HepG2 (cell line): ENCODE measurements at regions not wholly inside any gene's neighbourhood (a gene's known extent, or its start where the extent isn't known, plus 50 kb on each side); places are given as distances from the start of the nearest gene placed in this dataset.

Source experiments
- ATAC-seq: fragments of 200-7000 bp; cut with Tn5 transposase; 3 replicates; pipeline ENCODE4 v1.9.1; 2020; ENCODE audit warnings: mild to moderate bottlenecking, moderate library complexity
- BruUV-seq: library from RNA; stranded (reverse); fragments of 400-500 nt; replicated peaks from 2 replicates; lab custom pipeline; 2021; lab: Mats Ljungman, UMichigan
- CTCF ChIA-PET: fragments of 300-600 bp; formaldehyde crosslinking; extraction: SDS; loops from one replicate; lab custom pipeline; 2021; ENCODE audit warnings: low total read pairs, inconsistent platforms, low intra/inter-chr PET ratio; lab: Yijun Ruan, JAX
- POLR2A ChIA-PET: fragments of 350-600 bp; sonication (Branson Sonifier 250); formaldehyde crosslinking; loops from one replicate; lab custom pipeline; 2020; ENCODE audit warnings: antibody characterized with exemption, inconsistent platforms; lab: Yijun Ruan, JAX
- DNase-seq: peaks from one replicate; pipeline ENCODE4 v3.0.0-alpha.2; 2015; ENCODE audit warnings: low spot score
- FAIRE-seq: peaks from 3 replicates; lab custom pipeline; 2011; peaks lifted over from hg19 to GRCh38; lab: Jason Lieb, UNC
- H2AFZ ChIP-seq: one replicate; pipeline ENCODE4 v1.6.1; 2011; ENCODE audit warnings: low read length, inconsistent platforms
- H3K27ac ChIP-seq: fragments of 300-600 bp; 3 replicates; pipeline ENCODE4 v1.8.0; 2011; ENCODE audit warnings: mixed run types, mild to moderate bottlenecking, mixed read lengths, low read length, inconsistent platforms; ENCODE audit not compliant: insufficient read depth; ENCODE audit errors: extremely low read length
- H3K27me3 ChIP-seq, 2 experiments: fragments of 200-600 bp in 1 of 2; 2 replicates in 1 of 2; 3 replicates in 1 of 2; pipeline versions ENCODE4 v1.6.0 to v1.8.0; 2011; ENCODE audit warnings: low read length in 2 of 2, mild to moderate bottlenecking in 2 of 2, moderate library complexity in 2 of 2, inconsistent platforms in 1 of 2; ENCODE audit not compliant: insufficient read depth in 2 of 2, control insufficient read depth in 1 of 2
- H3K36me3 ChIP-seq, 2 experiments: fragments of 200-600 bp in 1 of 2; replicated peaks in 1 of 2; 2 replicates in 1 of 2; 3 replicates in 1 of 2; pipeline versions ENCODE4 v1.5.1 to v1.8.0; 2011; ENCODE audit warnings: low read length in 2 of 2, inconsistent platforms in 1 of 2; ENCODE audit not compliant: insufficient read depth in 2 of 2, control insufficient read depth in 1 of 2
- H3K4me1 ChIP-seq: 2 replicates; pipeline ENCODE4 v1.5.1; 2012; ENCODE audit warnings: low read length, inconsistent platforms; ENCODE audit not compliant: insufficient read depth
- H3K4me2 ChIP-seq: 2 replicates; pipeline ENCODE4 v1.6.0; 2011; ENCODE audit warnings: low read depth, low read length, inconsistent platforms
- H3K4me3 ChIP-seq, 3 experiments: fragments of 200-600 bp in 1 of 3; sonication (generic), shearing (Covaris generic) in 1 of 3; replicated peaks in 1 of 3; 2 replicates each; pipeline ENCODE4 v1.5.1; 2011 to 2016; ENCODE audit warnings: low read length in 3 of 3, inconsistent platforms in 2 of 3, low read depth in 2 of 3, mild to moderate bottlenecking in 2 of 3, control low read depth in 1 of 3, mixed read lengths in 1 of 3; ENCODE audit not compliant: insufficient read depth in 1 of 3
- H3K79me2 ChIP-seq: one replicate; pipeline ENCODE4 v1.6.1; 2011; ENCODE audit warnings: low read length, inconsistent platforms; ENCODE audit not compliant: insufficient read depth
- H3K9ac ChIP-seq: 2 replicates; pipeline ENCODE4 v1.6.0; 2011; ENCODE audit warnings: mild to moderate bottlenecking, low read depth, low read length, inconsistent platforms; ENCODE audit not compliant: insufficient read depth
- H3K9me3 ChIP-seq: 2 replicates; pipeline ENCODE4 v1.5.1; 2012; ENCODE audit warnings: mild to moderate bottlenecking, low read length
- H4K20me1 ChIP-seq: 2 replicates; pipeline ENCODE4 v1.6.0; 2011; ENCODE audit warnings: inconsistent platforms, mild to moderate bottlenecking, low read length, moderate library complexity; ENCODE audit not compliant: insufficient read depth
- ATF3 ChIP-seq: sonication (generic); formaldehyde crosslinking; IDR thresholded peaks from 2 replicates; pipeline ENCODE4 v1.4.0; 2020; ENCODE audit warnings: missing genetic modification reagents
- GATAD1 ChIP-seq: IDR thresholded peaks from 2 replicates; pipeline ENCODE4 v1.6.1; 2016; ENCODE audit warnings: missing genetic modification reagents, missing compliant biosample characterization
- GPN1 ChIP-seq: sonication (generic); formaldehyde crosslinking; IDR thresholded peaks from 2 replicates; pipeline ENCODE4 v1.5.1; 2020; ENCODE audit warnings: missing genetic modification reagents, borderline replicate concordance
- IRX3 ChIP-seq: sonication (generic); formaldehyde crosslinking; IDR thresholded peaks from 2 replicates; pipeline ENCODE4 v1.8.1; 2023; ENCODE audit warnings: mild to moderate bottlenecking, low read depth, missing genetic modification reagents, borderline replicate concordance
- PBX3 ChIP-seq: sonication (generic); formaldehyde crosslinking; IDR thresholded peaks from 2 replicates; pipeline ENCODE4 v1.8.1; 2023; ENCODE audit warnings: missing genetic modification reagents, inconsistent platforms, borderline replicate concordance
- RAD21 ChIP-seq: fragments of 450-650 bp; formaldehyde crosslinking; IDR thresholded peaks from 2 replicates; pipeline ENCODE4 v1.5.0; 2020; ENCODE audit warnings: mild to moderate bottlenecking
- REL ChIP-seq: sonication (generic); formaldehyde crosslinking; conservative IDR thresholded peaks from 2 replicates; pipeline ENCODE4 v1.8.0; 2022; ENCODE audit warnings: mild to moderate bottlenecking, missing genetic modification reagents, moderate library complexity
- SNAI1 ChIP-seq: sonication (generic); formaldehyde crosslinking; IDR thresholded peaks from 2 replicates; pipeline ENCODE4 v1.5.0; 2020; ENCODE audit warnings: mild to moderate bottlenecking, missing genetic modification reagents, borderline replicate concordance
- SP1 ChIP-seq, 2 experiments: fragments of 450-650 bp in 1 of 2; sonication (generic) in 1 of 2; formaldehyde crosslinking in 1 of 2; IDR thresholded peaks; 2 replicates each; pipeline versions ENCODE4 v1.4.0 to v1.6.1; 2016 to 2020; ENCODE audit warnings: missing genetic modification reagents in 1 of 2
- TBX3 ChIP-seq: fragments of 450-650 bp; IDR thresholded peaks from 2 replicates; pipeline ENCODE4 v1.6.1; 2017; ENCODE audit warnings: antibody characterized with exemption, mild to moderate bottlenecking, inconsistent platforms, borderline replicate concordance
- THAP8 ChIP-seq: sonication (generic); formaldehyde crosslinking; IDR thresholded peaks from 2 replicates; pipeline ENCODE4 v1.5.1; 2020; ENCODE audit warnings: missing genetic modification reagents, mild to moderate bottlenecking, borderline replicate concordance
- ZBTB43 ChIP-seq: sonication (generic); formaldehyde crosslinking; conservative IDR thresholded peaks from 2 replicates; pipeline ENCODE4 v1.4.0; 2020; ENCODE audit warnings: missing genetic modification reagents
- ZFP36 ChIP-seq: fragments of 150-350 bp; IDR thresholded peaks from 2 replicates; pipeline ENCODE4 v1.6.1; 2018; ENCODE audit warnings: borderline replicate concordance, low read length, low read depth; ENCODE audit not compliant: partially characterized antibody
- ZNF225 ChIP-seq: sonication (generic); formaldehyde crosslinking; IDR thresholded peaks from 2 replicates; pipeline ENCODE4 v1.4.0; 2020; ENCODE audit warnings: mild to moderate bottlenecking, missing genetic modification reagents
- ZNF567 ChIP-seq: sonication (generic); formaldehyde crosslinking; IDR thresholded peaks from 2 replicates; pipeline ENCODE4 v1.8.1; 2023; ENCODE audit warnings: mild to moderate bottlenecking, missing genetic modification reagents, borderline replicate concordance
- WGBS: methylation state at CpG from one replicate; pipeline ENCODE4 v1.1.6; 2017; ENCODE audit warnings: low lambda C conversion rate; 5-methylcytosine and 5-hydroxymethylcytosine counted together
- in situ Hi-C: cut with HindIII; loops from 2 replicates; pipeline ENCODE4 v1.10.0; 2017; ENCODE audit warnings: low pct_unique_long_range_greater_than_20kb; ENCODE audit not compliant: extremely low pct_ligation_motif_present
- intact Hi-C: fragments of 100-400 bp; cut with micrococcal nuclease; formaldehyde crosslinking; loops from one replicate; pipeline ENCODE4 v1.10.0; 2022; ENCODE audit not compliant: unreplicated experiment

- Histone ChIP-seq H3K9ac (no peak overlapping the region), H3K4me1 (no peaks in the 10 kb centered on the region), H3K27me3 (no peaks in the 10 kb centered on the region), H4K20me1 (no peaks in the 10 kb centered on the region), H3K9me3 (no peaks in the 10 kb centered on the region), H3K36me3 (no peaks in the 10 kb centered on the region), H3K79me2 (no peaks in the 10 kb centered on the region), H3K4me3 (no peak overlapping the region), H2AFZ (no peak overlapping the region), H3K4me2 (no peak overlapping the region), H3K27ac (no peak overlapping the region)
- in situ Hi-C loops (no loop called here), intact Hi-C loops (no loop called here)
- TF ChIP-seq GPN1 (CRISPR knock-in tag) (no peak), PBX3 (no peak), ATF3 (CRISPR knock-in tag) (no peak), ZNF567 (CRISPR knock-in tag) (no peak), SNAI1 (CRISPR knock-in tag) (no peak)
- FAIRE-seq (no peak), ATAC-seq (no peak), DNase-seq (no peak)
- CTCF ChIA-PET = no interaction called here
- WGBS = 2% methylated on average over 4 of the region's 4 CpGs
- POLR2A ChIA-PET = no interaction called here
- BruUV-seq = no TSS peak
These were observed 158.2 kb upstream of the SMIM31 start for GRCh38 chr4:164595751-164596150.

- Histone ChIP-seq H3K4me1 (no peaks in the 10 kb centered on the region), H3K9ac (no peak overlapping the region), H3K4me2 (no peak overlapping the region), H4K20me1 (no peaks in the 10 kb centered on the region), H3K79me2 (no peaks in the 10 kb centered on the region), H3K27me3 (no peaks in the 10 kb centered on the region), H3K4me3 (no peak overlapping the region), H3K27ac (no peak overlapping the region), H3K9me3 (peaks cover 1% of the 10 kb centered on the region; the same call in 1 of the 2 replicates), H3K36me3 (no peaks in the 10 kb centered on the region), H2AFZ (no peak overlapping the region)
- WGBS = 31% methylated on average over 17 of the region's 17 CpGs
- intact Hi-C loops = no loop called here
- ChIA-PET CTCF (no interaction called here), POLR2A (no interaction called here)
- FAIRE-seq = no peak
- DNase-seq = no peak
- in situ Hi-C loops = no loop called here
- BruUV-seq = no TSS peak
- ATAC-seq = no peak
- TF ChIP-seq SP1 (IDR thresholded peaks at IDR 0.05) (no peak), SP1 (CRISPR knock-in tag; IDR thresholded peaks at IDR 0.05) (no peak), TBX3 (no peak), IRX3 (CRISPR knock-in tag) (no peak), ZNF225 (no peak), ZBTB43 (CRISPR knock-in tag) (no peak), ZFP36 (no peak), GATAD1 (no peak), REL (CRISPR knock-in tag) (no peak), RAD21 (no peak), THAP8 (CRISPR knock-in tag) (no peak)
These were observed 157.5 kb upstream of the SMIM31 start for GRCh38 chr4:164596318-164596878.
